ENCODE measurements at regions not wholly inside any gene's neighbourhood (a gene's known extent, or its start where the extent isn't known, plus 50 kb on each side); places are given as distances from the start of the nearest gene placed in this dataset.

DNA sequence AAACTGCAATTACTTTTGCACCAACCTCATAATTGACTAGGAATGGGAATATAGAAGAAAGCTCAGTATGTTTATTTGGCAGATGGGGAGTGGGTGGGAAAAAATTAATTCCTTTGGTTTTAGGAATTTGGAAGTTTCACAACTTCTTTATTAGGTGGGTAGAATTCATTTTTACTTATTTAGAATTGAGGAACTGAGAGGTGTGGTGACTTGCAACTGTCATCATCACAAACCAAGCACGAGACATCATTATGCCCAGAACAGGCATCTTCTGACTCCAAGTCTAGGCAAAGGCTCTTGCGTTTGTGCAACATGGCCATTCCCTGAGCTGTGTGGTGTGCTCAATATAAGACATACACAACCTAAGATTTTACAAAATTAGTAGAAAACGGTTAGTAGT is 380.0 kb downstream of the ATP23 start:
- TF ChIP-seq, protein P1, sequence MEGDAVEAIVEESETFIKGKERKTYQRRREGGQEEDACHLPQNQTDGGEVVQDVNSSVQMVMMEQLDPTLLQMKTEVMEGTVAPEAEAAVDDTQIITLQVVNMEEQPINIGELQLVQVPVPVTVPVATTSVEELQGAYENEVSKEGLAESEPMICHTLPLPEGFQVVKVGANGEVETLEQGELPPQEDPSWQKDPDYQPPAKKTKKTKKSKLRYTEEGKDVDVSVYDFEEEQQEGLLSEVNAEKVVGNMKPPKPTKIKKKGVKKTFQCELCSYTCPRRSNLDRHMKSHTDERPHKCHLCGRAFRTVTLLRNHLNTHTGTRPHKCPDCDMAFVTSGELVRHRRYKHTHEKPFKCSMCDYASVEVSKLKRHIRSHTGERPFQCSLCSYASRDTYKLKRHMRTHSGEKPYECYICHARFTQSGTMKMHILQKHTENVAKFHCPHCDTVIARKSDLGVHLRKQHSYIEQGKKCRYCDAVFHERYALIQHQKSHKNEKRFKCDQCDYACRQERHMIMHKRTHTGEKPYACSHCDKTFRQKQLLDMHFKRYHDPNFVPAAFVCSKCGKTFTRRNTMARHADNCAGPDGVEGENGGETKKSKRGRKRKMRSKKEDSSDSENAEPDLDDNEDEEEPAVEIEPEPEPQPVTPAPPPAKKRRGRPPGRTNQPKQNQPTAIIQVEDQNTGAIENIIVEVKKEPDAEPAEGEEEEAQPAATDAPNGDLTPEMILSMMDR (IDR thresholded peaks at IDR 0.05) = no peak
- TF ChIP-seq POLR2A (IDR thresholded peaks at IDR 0.05) = no peak
